ENCODE measurements at regions not wholly inside any gene's neighbourhood (a gene's known extent, or its start where the extent isn't known, plus 50 kb on each side); places are given as distances from the start of the nearest gene placed in this dataset.

DNA sequence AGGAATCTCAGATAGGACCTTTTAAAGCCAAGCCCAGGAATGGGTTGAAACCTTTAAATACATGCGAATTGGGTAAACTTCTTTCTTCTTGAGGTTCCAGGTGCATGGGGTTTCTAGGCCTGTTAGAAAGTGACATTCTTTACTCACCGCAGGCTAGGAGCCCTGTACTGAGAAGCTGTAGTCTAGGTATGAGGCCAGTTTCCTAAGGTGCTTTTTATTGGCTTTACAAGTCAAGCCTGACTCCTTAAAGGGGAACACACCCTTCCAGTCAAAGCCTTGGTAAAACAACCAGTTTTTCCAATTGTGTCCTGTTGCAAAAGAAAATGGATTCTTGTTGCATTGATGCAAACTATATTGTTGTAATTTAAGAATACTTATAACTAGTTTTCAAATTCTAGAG, 76.1 kb upstream of the ATP11B start:
- no peak for DNase-seq (ENCODE audit: low spot score)

DNA sequence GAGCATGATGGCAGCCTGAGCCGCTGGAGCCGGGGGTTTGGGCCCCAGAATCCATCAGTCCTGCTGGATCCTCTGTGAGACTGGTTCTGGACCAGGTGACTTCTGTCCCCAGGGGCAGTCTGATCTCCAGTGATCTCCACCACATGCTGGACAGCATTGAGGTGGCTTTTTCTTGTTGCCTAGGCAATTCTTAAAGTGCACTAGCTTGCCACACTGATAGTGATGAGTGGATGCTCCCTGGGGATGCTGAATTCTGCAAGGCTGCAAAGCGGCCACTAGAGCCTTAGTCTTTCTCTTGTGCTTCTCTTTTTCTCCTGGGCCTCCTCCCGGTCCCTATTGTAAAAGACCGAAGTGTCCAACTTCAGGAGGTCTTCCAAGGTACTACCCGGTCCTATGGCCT, 70.4 kb upstream of the ATP11B start:
- no peak for DNase-seq (ENCODE audit: low spot score)

DNA sequence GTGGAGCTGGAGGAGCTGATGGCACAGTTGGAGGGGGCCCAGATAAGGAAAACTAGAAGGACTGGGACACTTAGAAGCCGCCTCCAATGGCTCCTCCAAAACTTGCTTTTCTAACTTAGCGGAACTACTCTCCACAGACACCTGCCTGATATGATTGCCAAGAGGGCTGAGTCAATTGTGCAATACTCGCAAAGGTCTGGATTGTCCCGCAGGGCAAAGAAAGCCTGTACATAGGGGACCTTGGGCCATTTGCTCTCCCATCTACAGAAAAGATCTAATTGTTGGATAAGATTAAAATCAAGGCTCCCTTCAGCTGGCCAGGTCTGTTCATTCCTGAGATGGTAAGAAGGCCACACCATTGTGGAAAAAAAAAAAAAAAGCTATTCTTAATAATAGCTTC, 69.7 kb upstream of the ATP11B start:
- DNase-seq (ENCODE audit: low spot score): no peak

DNA sequence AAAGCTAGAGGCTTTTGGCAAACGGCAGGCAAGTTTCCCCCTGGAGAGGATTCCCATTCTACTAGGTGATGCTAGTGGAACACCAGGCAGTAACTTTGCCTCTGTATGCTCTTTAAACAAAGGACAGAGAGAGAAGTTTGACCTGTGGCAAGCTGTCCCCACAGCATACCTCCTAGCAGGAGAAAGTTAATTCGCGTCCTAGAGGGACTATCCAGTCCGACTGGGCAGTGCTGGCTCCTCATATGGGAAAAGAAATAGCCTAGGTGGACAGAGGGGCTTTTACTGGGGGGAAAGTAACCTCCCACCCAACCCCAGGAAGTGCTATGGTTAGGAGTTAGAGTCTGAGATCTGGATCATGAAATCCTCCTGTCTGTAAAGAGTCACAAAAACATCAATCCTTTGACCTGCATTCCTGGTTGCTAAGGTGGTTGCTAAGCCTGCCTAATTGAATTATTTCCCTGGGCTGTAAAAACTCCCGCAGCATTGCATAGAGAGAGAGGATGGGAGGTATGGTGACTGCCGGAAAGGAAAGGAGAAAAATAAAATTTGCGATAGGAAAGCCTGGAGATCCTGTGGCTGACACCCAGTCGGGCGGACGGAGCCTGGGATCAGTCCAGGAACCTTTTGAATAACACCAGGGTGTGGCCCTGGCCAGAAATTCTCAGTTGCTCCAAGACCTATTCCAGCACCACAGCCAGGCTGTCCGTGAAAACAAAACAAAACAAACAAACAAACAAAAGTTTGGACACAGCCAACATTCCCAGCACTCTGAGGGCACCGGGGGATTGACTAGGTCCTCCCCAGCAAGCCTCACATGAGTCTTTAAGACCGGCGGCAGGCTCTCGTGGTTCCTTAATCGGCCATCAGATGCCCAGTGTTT, 67.7 kb upstream of the ATP11B start:
- no peak for DNase-seq (ENCODE audit: low spot score)

DNA sequence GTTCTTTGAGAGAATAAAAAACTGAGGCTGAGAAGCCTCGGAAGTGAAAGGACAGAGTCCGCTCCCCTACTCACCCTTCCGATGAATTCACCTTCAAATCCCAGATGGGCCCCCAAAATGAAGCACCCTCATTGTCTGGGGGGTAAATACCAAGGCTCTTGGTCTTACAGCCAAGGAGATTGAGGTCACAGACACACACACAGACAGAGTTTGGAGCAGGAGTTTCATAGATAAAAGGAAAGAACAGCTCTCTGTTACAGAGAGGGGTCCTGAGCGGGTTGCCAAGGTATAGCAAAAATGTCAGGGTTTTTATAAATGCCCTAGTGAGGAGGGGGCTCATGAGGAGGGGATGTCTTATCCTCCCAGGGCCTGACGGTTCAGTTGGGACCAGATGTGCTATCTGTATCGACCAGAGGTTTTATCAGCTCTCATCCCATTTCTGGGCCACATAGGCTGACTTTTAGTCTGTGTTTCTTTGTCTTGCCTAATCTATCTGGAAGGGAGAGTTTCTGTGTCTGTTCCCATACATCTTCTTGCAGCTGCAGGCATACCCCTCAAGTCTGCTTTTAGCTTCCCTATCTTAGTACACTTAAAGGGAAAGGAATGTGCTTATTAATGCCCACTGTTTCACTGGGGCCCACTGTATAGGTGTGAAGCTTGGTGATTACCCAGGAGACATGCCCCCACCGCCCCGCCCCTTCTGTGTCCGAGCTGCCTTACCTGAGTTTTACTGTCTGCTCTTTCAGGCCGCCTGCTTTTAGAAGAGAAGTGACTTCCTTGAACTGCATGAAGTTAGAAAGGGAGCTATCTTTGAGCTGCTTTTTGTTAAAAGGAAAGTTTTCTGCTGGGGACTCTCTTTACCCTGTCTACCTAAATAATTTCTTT, 66.8 kb upstream of the ATP11B start:
- no peak for DNase-seq (ENCODE audit: low spot score)

DNA sequence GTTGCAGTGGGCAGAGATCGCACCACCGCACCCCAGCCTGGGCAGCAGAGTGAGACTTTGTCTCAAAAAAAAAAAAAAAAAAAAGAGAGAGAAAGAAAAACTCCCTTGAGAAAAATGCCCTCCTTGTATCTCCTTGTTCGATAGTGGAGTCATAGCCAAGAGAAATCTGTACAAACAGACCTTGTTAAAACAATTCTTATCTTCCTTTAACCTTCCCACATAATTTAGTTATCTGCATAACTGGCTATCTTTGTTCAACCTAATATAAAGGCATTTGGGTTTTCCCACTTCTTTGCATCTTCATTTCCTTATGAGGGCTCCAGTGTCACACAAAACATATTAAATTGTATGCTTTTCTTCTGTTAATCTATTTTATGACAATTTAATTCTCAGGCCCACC, 65.1 kb upstream of the ATP11B start:
- no peak for DNase-seq (ENCODE audit: low spot score)

DNA sequence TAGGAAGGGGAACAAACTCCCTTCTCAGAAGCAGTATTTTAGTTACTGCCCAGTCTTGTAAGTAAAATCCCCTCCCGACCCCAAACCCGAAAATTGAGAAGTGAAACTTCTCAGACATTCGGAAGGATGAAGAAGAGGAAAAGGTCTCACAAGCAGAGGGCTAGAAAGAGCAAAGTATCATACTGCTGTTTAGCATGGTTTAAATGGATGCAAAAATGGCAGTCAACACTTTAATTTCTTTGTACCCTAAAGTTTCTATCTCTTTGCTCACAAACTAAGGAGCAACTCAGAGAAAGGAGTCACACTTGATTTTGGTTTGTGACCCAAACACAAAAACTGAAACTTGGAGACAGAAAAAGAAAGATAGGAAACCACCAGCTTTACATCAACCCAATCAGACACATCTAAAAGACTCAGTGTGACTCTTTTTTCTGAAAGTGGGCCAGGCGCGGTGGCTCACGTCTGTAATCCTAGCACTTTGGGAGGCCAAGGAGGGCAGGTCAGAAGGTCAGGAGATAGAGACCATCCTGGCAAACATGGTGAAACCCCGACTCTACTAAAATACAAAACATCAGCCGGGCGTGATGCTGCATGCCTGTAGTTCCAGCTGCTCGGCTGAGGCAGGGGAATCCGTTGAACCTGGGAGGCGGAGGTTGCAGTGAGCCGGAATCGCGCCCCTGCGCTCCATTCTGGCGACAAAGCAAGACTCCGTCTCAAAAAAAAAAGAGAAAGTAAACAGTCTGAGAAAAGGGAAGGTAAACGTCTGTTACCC, 63.2 kb upstream of the ATP11B start:
- DNase-seq (ENCODE audit: low spot score): no peak

DNA sequence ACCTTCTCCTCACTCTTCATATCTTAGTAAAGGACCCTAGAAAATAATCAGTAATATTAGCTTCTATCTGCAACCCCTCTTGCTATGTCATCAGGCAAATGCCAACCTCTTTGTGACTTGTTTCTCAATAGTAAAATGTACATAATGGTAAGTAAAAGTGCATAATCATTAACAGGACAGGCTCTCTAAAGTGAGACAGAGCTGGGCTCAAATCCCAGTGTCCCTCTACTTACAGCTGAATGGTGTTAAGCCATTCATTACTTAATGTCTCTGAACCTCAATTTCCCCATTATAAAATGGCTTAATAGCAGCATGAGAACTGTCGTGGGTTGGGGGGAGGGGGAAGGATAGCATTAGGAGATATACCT, 62.6 kb upstream of the ATP11B start:
- DNase-seq (ENCODE audit: low spot score): no peak

DNA sequence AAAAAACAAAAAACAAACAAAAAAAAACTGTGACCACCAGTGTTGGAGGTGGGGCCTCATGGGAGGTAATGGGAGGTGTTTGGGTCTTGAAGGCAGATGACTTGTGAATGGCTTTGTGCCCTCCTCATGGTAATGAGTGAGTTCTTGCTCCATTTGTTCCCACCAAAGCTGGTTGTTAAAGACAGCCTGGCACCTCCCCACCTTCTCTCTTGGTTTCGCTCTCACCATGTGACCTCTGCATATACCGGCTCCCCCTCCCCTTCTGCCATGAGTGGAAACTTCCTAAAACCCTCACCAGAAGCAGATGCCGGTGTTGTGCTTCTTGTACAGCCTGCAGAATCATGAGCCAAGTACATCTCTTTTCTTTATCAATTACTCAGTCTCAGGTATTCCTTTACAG, 61.5 kb upstream of the ATP11B start:
- DNase-seq (ENCODE audit: low spot score): no peak

DNA sequence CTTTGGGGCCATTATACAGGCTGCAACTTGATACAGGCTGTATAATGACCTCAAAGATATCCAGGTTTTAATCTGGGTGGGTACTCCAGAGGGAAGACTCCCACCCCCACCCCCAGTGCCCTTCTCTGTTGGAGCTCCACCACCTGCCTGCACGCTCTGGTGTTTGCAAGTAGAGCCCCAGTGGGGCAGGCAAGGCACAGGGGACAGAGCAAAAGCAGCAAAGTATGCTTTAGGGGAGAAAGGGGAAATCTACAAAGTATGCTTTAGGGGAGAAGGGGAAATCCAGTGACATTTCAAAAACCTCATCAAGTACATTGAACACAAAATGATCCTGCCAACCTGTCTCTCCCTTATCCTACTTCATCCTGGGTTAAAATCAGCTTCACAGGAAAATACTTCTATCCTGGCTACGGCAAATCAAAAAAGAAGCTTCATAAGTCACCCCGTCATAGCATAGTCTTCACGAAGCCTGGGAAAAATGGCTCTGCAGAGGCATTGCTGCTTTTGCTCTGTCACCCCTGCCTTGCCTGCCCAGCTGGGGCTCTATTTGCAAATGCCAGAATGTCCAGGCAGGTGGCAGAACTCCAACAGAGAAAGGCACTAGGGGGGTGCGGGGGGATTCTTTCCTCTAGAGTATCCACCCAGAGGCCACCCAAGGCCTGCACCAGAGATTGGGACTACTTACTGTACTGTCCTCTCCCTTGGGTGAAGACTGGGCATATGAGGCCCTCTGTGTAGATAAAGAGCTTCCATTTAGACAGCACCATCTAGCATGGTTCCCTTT, 60.9 kb upstream of the ATP11B start:
- no peak for DNase-seq (ENCODE audit: low spot score)

DNA sequence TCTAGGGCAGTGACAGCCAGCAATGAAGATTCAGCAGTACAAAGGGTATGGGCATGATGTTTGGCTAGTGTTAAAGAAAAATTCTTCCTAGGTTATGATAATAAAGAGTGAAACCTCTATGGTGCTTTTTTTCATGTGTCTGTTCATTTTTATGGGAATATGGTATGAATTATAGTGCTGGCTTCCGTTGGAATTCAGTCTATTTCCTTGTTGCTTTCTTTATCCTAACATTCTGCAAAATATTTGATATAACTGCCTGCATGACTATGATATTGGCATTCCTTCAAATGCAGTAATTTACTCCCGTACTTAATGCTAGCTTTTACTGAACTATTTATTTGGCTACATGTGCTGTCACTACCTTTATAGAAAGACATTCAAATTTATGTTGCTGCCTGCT, 57.6 kb upstream of the ATP11B start:
- no peak for DNase-seq (ENCODE audit: low spot score)

DNA sequence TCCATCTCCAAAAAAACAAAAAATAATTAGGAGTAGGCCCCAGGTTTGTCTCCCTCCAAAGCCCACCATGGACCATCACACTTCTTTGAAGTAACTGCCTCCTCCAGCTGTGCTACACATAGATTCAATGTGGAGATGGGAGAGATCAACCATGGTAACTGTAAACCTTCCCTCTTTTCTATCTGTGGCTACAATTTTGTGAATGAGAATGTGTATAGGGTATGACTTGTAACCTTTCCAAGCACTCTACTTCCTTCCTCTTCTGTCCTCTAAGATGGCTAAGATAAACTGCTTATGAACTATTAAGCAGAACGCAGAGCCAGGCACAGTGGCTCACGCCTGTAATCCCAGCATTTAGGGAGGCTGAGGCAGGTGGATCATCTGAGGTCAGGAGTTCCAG, 55.5 kb upstream of the ATP11B start:
- DNase-seq (ENCODE audit: low spot score): no peak

DNA sequence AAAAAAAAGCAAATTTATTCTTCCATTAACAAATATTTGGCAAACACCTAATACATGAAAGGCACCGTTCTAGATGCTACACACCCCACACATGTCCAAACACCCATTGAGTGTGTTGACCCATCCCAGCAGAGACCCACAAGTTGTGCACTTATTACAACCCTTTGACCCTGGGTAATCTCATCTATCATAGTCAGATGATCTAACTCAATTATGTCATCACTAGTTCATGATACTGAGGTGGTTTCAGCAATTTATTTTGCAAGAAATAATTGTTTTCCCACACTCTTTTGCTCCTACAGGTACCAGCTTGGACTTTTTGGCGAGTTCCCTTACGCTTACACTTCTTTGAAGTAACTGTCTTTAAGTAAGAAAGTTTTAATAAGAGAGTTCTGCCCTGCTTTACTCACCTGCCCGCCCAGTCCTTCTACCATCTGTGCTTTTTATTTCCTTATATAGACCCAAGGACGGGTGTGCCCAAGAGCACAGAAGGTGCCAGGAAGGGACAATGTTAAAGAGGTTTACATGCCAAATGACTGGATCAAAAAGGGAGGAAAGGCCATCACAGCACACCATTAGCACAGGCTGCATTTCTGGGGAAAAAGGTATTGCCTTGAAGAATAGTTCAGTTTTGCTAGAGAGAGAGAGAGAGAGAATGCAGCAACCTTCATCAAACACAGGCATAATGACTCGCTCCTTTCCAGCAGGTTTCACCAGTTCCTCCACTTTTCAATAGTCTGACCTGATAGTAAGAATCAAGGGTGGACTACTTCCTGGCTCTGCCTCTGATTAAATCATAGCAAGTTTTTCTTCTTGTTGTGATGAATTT, 54.5 kb upstream of the ATP11B start:
- no peak for DNase-seq (ENCODE audit: low spot score)

DNA sequence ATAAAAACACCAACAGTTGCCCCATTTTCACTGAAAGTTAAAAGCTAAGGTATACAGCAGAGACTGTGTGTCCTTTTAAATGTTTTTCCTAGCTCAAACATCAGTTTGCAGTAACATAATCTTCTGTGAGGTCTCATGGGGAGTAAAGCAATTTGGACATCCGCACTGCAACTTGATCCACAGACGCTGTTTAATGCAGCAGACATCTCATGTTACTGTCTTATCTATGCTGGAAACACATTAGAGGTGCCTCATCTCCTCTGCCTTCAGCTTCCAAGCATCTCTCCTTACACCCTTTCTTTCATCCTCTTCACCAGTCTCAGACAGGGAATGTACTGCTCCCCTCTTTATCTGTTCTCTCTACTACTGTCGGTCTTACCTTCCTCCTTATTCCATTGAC, 53.7 kb upstream of the ATP11B start:
- DNase-seq (ENCODE audit: low spot score): no peak

DNA sequence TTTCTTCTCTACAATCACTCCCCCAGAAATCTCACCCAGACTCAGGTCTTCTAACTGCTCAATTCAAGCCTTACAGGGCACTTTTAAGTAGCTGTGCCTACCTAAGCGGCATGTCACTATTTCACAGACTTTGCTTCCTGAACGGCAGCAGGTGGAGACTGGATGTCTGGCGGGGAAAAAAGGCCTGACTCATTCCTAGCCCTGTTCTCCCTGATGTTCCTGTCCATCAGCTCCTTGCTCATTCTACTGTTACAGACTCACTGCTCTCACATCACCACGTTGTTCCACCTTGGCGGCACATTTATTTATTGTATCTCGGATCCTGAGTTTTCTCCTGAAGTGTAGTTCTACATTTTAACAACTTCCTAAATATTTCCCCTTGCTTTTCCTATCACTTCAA, 52.6 kb upstream of the ATP11B start:
- no peak for DNase-seq (ENCODE audit: low spot score)

DNA sequence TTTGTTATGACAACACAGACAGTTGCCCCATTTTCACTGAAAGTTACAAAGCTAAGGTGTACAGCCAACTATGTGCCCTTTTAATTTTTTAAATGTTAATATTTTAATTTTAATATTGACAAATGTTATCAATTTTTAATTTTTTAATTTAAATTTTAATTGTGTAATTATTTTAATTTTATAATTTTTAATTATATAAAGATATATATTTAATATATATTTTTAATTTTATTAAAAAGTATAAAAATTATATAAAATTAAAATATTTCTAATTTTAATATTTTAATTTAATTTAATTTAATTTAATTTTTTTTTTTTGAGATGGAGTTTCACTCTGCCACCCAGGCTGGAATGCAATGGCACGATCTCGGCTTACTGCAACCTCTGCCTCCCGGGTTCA, 52.1 kb upstream of the ATP11B start:
- DNase-seq (ENCODE audit: low spot score): no peak

Measured in Ammon's horn (tissue), 1 donor.